ENCODE measurements at regions not wholly inside any gene's neighbourhood (a gene's known extent, or its start where the extent isn't known, plus 50 kb on each side); places are given as distances from the start of the nearest gene placed in this dataset.

DNA sequence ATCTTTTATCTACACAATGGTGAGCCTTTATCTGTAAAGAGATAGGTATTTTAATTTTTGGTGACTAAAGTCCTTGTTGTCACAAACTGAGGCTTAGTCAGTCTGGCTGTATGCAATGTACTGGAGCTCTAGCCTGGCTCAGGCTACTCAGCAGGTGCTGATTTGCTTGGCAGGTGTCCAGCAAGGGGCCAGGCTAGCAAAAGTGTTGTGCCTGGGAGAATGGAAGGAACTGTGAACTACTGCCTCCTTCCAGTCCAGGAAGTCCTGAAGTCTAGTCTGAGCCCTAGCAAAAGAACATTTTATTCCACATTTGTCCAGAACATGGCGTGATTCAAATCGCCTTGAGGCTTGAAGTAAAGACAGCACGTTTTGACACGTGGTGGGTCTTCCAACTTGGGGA lies 260.5 kb downstream of the CCDC85A start:
- Histone ChIP-seq H3K27me3 (no peaks in the 10 kb centered on the region), H3K9me3 (no peaks in the 10 kb centered on the region), H3K4me3 (no peak overlapping the region), H3K27ac (no peak overlapping the region), H3K36me3 (no peaks in the 10 kb centered on the region), H3K4me1 (peaks cover 0 to 8% (median 4%) of the 10 kb centered on the region in 4 donors)
- ATAC-seq (no peak), DNase-seq (no peak)
- WGBS (ENCODE audit: insufficient coverage, low coverage, low lambda C conversion rate, missing lambda C conversion rate), result 65% methylated on average over 2 of the region's 4 CpGs
- intact Hi-C loops (cut with DNase I), result no loop called here
- TF ChIP-seq, protein P1, sequence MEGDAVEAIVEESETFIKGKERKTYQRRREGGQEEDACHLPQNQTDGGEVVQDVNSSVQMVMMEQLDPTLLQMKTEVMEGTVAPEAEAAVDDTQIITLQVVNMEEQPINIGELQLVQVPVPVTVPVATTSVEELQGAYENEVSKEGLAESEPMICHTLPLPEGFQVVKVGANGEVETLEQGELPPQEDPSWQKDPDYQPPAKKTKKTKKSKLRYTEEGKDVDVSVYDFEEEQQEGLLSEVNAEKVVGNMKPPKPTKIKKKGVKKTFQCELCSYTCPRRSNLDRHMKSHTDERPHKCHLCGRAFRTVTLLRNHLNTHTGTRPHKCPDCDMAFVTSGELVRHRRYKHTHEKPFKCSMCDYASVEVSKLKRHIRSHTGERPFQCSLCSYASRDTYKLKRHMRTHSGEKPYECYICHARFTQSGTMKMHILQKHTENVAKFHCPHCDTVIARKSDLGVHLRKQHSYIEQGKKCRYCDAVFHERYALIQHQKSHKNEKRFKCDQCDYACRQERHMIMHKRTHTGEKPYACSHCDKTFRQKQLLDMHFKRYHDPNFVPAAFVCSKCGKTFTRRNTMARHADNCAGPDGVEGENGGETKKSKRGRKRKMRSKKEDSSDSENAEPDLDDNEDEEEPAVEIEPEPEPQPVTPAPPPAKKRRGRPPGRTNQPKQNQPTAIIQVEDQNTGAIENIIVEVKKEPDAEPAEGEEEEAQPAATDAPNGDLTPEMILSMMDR (IDR thresholded peaks at IDR 0.05), result no peak
- no peak for TF ChIP-seq POLR2A (IDR thresholded peaks at IDR 0.05)

DNA sequence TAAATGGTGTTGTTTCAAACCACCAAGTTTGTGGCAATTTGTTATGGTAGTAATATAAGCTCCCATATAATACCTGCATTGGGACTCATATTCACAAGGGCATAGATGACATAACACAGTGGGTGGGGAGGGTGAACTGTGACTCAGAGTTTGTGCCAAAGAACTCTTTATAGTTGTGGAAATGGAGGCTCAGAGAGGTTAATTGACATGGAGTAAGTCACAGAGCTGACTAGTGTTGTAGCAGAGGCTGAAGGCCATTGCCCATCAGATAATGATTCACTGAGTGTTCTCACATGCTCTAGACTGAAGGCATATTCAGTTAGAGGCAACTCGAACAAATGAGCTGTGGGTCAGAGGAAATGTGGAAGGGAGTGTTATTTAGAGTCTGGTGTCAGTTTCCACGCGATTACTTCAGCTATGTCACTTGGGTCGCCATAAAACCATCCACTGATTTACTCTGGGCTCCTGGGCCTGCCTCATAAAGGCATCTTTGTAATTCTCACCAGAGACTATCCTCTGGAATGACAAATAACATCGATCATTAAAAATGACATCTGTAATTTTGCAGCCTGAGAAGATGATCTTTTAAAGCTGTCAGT lies 264.7 kb downstream of the CCDC85A start:
- no peaks in the 10 kb centered on the region for H3K27me3 ChIP-seq
- no peaks in the 10 kb centered on the region for H3K9me3 ChIP-seq
- DNase-seq (no peak), ATAC-seq (peak; percentile 60 to 75 (median 68))
- TF ChIP-seq POLR2A (IDR thresholded peaks at IDR 0.05), result no peak
- TF ChIP-seq, protein P1 (IDR thresholded peaks at IDR 0.05), result no peak
- intact Hi-C loops (cut with DNase I), result no loop called here
- 20% methylated on average over 5 of the region's 5 CpGs for WGBS (ENCODE audit: insufficient coverage, low coverage, low lambda C conversion rate, missing lambda C conversion rate)
- peak overlapping the region in 2 of 3 donors; percentile 21 to 30 for H3K27ac ChIP-seq
- H3K4me3 ChIP-seq, result no peak overlapping the region
- no peaks in the 10 kb centered on the region for H3K36me3 ChIP-seq
- peaks cover 0 to 12% (median 4%) of the 10 kb centered on the region in 4 donors for H3K4me1 ChIP-seq

DNA sequence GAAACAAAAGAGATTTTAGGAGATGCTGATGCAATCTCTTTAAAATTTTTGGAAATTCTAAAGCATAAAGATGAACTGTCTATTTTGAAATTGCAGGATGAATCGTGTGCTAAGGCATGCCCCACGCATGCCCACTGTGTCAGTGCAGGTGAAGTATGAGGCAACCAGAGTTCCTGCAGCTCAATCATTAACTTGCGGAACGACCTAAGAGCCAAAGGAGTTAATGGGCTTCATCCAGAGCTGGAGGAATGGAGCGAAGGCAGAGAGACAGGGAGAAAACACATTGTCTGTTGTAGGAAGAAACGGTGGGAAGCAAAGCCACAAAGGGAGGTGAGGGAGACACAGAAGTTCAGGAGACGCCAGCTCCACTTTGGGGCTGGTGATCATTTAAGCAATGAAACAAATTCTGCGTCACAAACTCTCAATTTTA lies 265.2 kb downstream of the CCDC85A start:
- no peaks in the 10 kb centered on the region for H3K27me3 ChIP-seq
- no peaks in the 10 kb centered on the region for H3K36me3 ChIP-seq
- peak overlapping the region in 2 of 3 donors; percentile 32 to 36 for H3K4me3 ChIP-seq
- H3K4me1 ChIP-seq, result peaks cover 0 to 12% (median 4%) of the 10 kb centered on the region in 4 donors
- intact Hi-C loops (cut with DNase I), result no loop called here
- DNase-seq (peak; percentile 58 to 85 (median 78)), ATAC-seq (peak; percentile 97 to 98 (median 98))
- no peaks in the 10 kb centered on the region for H3K9me3 ChIP-seq
- no peak for TF ChIP-seq POLR2A (IDR thresholded peaks at IDR 0.05)
- TF ChIP-seq, protein P1 (IDR thresholded peaks at IDR 0.05), result no peak
- WGBS (ENCODE audit: insufficient coverage, low coverage, low lambda C conversion rate, missing lambda C conversion rate), result 17% methylated on average over 8 of the region's 8 CpGs
- H3K27ac ChIP-seq, result peak overlapping the region; percentile 30 to 75 (median 48)

DNA sequence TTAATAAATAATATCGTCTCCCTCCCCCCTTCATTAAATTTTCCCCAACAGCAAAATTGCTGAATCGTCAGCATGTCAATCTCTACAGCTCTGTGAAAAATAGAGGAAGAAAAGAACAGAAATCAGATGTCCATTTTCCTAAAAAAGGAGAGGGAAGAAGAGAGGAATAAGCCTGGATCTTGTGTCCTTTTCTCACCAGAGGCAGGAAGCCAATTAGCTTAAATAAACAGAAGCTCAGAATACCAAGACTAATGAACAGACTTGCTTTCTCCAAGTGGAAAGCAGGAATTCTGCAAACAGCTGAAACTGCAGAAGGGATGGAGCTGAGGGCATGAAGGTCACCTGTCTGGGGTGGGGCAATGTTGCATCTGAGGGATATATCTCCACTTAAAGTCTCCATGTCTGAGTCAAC lies 265.7 kb downstream of the CCDC85A start:
- Histone ChIP-seq H3K4me1 (peaks cover 0 to 12% (median 4%) of the 10 kb centered on the region in 4 donors), H3K9me3 (no peaks in the 10 kb centered on the region), H3K27me3 (no peaks in the 10 kb centered on the region), H3K36me3 (no peaks in the 10 kb centered on the region), H3K27ac (peak overlapping the region; percentile 5 to 75 (median 48)), H3K4me3 (peak overlapping the region in 2 of 3 donors; percentile 32 to 36)
- intact Hi-C loops (cut with DNase I), result no loop called here
- DNase-seq (no peak), ATAC-seq (peak; percentile 36 to 63 (median 50))
- TF ChIP-seq, protein P1 (IDR thresholded peaks at IDR 0.05), result no peak
- no peak for TF ChIP-seq POLR2A (IDR thresholded peaks at IDR 0.05)
- 7% methylated on average over 2 of the region's 2 CpGs for WGBS (ENCODE audit: insufficient coverage, low coverage, low lambda C conversion rate, missing lambda C conversion rate)
